Activated CD4-positive, alpha-beta T cell treated with anti-CD3 and anti-CD28 coated beads, Interleukin-2, amount 50 U/mL, for 24 hours (primary cell): ENCODE measurements at regions not wholly inside any gene's neighbourhood (a gene's known extent, or its start where the extent isn't known, plus 50 kb on each side); places are given as distances from the start of the nearest gene placed in this dataset.
"Not testable (repeated sequence)": the region's sequence is repeated elsewhere in the genome, so short reads cannot be mapped to it uniquely, and the experiment has no call there.

Experiments
- DNase-seq, 2 donors: peaks; one replicate each; pipeline ENCODE4 v3.0.0-alpha.2; 2020; ENCODE audit warnings: low read depth in 1 of 2, low spot score in 1 of 2

DNA sequence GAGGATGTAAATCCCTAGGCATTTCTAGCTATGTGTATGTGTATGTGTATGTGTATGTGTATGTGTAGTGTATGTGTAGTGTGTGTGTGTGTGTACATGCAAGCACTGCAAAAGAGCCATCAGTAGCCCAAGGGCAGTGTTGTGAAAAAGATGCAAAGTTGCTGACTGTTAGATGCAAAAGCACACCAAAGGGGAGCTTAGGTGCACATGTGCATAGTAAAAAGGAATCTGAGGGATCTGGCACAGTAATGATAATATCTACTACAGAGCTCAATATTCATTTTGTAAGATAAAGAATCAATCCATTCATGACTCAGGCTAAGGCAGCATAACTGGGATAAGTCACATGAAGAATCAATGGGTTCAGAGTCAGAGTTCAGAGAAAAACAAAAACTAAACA is 80.2 kb downstream of the TMEM47 start:
- DNase-seq = no peak

DNA sequence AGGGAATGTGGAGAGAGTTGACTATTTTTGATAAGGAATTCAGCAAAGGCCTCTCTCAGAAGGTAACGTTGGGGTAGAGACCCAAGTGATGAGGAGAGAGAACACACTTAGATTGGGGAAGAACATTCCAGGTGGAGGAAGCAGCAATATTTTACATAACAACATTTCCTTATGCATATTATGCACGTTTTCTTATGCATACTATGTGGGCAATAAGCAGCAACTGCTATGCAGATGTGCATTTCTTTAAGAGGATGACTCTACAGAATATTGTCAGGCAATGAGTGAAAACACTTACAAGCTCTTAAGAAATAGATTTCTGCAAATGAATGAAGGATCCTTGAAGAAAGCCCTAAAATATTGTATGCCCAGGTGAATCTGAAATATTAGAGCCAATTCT is 91.1 kb downstream of the TMEM47 start:
- no peak for DNase-seq

DNA sequence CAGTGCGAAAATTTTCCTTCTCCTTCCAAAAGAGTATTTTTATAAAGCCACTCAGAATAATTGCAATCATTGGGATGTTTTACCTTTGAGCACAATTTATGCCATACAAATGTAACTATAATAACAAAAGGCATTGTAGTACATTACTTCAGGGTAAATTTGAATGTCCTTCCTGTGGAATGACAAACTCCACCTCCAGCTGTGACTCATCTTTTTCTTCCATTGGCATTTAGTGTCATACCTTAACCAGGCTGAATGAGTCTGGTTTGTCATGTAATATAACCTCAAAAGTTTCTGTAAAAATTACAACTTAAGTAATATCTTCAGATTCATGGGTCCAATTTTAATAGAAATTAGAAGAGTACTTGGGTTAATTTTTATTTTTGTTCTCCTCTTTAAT is 93.3 kb downstream of the TMEM47 start:
- no peak for DNase-seq

DNA sequence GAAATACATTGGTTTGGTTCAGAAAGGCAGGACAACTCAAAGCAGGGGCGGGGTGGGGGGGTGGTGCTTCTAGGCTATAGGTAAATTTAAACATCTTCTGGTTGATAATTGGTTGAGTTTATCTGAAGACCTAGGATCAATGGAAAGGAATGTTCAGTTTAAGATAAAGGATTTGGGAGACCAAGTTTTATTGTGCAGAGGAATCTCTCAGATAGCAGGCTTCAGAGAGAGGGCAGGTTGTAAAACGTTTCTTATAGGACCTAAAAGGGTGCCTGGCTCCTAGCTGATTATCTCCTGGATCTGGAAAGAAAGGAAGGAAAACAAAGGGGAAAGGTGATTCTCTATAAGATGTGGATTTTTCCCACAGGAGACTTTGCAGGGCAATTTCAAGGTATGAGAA is 94.0 kb downstream of the TMEM47 start:
- DNase-seq = no peak

DNA sequence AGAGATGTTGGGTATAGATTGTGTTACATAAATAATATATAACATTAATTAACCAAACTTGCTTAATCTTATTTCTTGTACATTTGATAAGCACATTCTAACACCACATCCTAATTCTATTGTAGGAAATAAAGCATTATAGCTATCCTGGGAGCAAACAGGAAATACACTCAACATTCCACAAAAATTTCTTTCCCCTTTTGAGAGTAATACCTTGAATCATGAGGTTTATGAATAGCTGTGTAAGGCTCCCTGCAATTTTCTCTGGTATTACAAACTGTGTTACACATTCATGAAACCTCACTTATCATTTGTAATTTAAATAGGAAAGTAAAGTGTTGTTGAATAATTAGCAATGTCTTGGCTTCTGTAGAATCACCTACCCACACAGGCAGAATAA is 95.1 kb downstream of the TMEM47 start:
- no peak for DNase-seq

DNA sequence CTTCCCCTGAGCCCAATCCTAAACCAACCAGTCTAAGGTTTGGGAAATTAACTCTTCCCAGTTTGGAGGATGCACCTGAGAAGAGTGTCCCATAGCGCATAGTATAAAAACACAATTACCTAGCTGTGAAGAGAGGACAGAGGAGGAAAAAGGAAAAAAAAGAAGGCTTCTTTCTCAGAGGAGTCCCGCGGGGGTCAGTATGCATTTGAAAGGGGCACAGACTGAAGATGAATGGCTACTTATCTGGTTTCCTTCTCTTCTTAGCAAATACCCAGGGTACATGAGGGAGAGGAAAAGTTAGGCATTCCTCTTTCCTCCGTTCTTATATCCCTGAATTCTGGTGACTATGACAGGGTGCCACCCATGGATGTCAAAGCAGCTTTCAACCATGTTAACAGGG is 96.9 kb downstream of the TMEM47 start:
- no peak for DNase-seq

DNA sequence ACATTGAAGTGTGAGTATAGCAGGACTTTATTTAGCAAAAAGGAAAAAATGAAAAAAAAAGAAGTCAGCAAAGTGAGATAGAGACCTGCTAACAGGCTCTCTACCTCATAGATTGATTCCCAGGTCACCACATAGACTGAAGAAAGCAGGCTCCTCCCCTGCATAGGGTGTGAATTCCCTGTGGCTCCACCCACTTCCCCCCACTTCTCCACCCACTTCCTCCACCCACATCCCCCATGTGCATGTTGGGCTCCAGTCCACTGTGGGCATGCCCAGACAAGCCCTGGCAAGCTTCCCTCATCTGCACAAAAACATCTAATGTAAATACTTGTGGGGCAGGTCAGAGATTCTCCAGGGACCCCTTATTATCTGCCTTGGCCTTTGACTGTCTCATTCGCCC is 97.8 kb downstream of the TMEM47 start:
- DNase-seq = no peak

DNA sequence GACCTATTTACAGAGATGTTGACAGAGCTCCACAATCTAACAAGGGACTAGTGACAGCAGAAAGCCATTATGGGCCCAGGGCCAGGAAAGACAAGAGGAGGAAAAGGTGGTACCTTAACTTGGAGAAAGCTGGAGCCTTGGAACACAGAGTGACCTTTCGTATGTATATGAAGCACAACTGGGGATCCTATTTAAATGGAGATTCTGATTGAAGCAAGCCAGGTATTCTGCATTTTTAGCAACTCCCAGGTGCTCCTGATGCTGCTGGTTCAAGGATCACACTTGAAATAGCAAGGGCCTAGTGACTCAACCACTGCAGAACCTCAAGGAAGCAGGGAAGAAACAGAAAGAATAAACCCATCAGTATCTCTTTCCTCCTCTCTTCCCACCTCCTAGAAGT is 99.4 kb downstream of the TMEM47 start:
- DNase-seq = no peak

DNA sequence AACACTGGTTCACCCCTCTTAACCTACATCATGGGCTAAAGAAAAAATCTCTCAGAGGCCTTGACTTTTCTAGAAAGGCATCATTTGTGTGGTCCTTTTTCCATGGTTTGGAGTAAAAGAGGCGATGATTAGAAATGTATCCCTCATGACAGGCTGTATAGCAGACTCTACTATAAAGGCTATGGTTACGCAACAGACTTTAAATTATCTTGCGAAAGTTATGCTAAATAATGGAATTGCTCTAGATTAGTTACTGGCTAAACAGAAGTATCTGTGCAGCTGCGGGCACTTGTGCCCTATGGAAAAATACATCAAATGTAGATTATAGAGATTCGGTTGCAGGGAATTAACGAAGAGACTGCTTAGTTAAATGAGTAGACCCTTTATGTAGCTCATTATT is 101.6 kb downstream of the TMEM47 start:
- no peak for DNase-seq

DNA sequence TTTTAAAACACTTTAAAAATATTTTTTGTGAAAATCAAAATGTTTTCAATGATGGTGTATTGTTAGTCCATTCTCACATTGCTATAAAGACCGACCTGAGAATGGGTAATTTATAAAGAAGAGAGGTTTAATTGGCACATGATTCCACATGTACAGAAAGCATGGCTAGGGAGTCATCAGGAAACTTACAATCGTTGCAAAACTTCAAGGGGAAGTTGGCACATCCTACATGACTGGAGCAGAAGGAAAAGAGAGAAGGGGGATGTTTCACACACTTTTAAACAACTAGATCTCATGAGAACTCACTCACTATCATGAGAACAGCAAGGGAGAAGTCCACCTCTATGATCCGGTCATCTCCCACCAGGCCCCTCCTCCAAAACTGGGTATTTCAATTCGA is 110.7 kb downstream of the TMEM47 start:
- no peak for DNase-seq

DNA sequence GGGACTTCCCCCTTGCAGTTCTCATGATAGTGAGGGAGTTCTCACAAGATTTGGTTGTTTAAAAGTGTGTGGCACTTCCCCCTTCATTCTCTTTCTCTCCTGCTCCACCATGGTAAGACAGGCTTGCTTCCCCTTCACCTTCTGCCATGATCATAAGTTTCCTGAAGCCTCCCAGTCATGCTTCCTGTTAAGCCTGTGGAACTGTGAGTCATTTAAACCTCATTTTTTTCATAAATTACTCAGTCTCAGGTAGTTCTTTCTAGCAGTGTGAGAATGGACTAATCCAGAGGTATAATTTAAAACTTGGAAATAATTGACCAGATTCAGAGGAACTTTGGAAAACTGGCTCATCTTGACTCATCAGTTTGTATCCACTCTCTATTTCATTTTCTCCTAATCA is 129.0 kb downstream of the TMEM47 start:
- no peak for DNase-seq

DNA sequence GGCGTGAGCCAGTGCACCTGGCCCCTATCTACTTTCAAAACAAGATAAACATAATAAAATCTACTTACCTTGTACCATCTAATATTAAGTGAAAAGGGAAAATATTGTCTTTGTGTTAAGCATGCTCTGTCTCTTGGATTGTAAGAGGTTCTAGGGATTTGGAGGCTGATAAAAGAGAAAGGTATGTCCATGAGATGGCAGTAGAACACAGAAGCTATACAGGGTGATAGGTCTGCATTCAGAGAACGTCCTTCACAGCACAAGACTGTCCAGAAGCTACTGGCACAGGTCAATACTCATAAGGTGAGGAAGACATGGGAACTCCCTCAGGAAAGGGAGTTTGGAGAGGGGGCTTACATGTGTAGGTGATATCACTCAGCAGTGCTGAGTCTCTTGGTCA is 135.5 kb downstream of the TMEM47 start:
- no peak for DNase-seq

DNA sequence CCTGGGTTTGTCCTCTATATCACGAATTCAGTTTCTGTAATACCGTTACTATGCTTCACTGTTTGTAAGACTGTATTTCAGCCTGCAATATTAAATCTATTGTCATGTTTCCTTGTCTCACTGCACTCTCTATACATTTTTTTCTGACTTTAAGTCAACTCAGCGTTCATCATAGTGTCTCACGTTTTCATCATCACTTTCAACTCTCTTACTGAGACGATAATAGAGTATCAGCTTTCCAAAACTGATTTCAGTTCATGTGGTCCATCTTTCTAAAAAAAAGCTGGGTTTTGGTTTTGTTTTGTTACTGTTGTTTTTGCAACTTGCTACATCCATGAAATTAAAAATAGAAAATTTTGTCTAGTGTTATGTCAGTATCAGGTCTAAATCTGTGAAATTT is 147.7 kb downstream of the TMEM47 start:
- DNase-seq = no peak

DNA sequence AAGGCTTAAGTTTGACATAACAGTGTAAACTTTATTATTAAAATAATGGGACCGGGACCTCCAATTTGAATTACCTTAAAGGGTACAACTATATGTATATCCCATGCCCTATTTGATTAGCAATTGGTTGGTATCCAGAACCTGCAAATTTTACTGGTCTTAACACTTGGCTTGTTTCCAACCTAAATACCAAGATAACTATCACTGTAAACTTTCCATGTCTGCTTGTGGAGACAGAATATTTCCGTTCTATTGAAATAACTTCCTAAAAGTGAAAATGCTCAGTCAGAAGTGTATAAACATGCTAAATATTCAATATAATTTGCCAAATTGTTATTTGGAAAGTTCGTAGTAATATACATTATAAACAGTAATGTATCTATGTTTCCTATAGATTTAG is 154.0 kb downstream of the TMEM47 start:
- DNase-seq = no peak

DNA sequence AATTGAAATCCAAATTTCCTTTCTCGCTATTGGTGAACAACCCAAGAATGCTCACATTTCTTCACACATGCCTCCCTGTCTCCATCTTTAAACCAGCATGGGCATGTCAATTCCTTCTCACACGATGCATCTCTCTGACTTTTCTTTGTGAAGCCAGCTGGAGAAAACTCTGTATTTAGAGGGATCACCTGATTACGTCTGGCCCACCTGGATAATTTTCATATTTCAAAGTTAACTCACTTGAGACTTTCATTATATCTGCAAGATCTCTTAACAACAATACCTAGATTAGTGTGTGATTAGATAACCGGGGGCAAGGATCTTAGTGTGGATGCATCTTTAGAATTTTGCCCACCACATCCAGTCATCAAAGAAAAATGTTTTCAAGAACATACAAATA is 164.0 kb downstream of the TMEM47 start:
- DNase-seq = no peak

DNA sequence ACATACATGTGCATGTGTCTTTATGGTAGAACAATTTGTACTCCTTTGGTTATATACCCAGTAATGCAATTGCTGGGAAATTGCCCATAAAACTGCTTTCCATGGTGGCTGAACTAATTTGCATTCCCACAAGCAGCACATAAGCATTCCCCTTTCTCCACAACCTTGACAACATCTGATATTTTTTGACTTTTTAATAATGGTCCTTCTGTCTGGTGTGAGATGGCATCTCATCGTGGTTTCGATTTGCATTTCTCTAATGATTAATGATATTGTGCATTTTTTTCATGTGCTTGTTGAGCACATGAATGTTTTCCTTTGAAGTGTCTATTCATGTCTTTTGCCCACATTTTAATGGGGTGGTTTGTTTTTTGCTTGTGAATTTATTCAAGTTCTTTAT is 166.0 kb downstream of the TMEM47 start:
- DNase-seq = no peak

DNA sequence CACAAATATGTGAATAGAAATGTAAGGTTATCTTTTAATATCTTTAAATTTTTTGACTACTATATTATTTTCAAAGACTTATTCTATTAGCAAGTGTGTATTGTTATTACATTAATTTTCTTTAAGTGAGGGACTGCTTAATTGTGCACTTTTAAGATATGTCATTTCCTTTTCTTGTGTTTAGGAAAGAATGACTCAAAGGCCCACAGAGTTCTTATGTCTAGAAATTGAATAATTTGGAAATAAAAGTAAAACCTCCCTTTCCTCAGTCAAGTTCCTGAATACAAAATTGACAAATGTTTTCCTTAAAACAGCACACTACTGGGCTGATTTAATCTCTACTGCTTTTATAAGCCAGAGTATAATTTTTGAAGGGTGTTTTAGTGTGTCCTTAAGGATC is 169.7 kb downstream of the TMEM47 start:
- no peak for DNase-seq

DNA sequence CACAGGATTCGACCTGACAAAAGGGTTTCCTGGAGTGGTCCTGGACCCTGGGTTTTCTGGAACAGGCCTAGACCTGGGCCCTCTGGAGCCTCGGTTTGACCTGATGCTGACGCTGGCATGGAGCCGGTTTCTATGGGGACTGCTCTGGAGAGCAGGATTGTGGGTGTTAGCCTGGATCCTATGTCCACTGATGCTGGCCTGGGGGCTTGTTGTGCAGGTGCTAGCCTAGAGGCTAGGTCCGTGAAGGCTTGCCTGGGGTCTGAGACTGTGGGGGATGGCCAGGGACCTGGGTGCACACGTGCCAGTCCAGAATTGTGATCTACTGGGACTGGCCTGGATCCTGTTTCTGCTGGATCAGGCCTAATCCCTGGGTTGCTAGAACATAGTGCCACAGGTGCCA is 173.1 kb downstream of the TMEM47 start:
- DNase-seq = no peak

DNA sequence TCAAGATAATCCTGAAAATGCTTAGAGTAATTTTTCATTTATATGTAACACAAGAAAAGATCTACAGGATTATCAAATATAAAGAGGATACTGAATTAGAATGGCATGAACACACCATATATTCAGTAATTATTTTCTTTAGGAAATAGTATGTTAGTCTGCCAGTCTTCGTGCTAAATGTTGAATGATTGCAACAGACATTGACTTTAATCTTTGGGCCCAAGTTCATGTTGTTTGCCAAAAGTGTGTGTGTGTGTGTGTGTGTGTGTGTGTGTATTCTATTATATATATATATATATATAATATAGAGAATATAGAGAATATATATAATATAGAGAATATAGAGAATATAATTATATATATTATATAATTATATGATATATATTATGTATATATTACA is 186.6 kb downstream of the TMEM47 start:
- DNase-seq = no peak

DNA sequence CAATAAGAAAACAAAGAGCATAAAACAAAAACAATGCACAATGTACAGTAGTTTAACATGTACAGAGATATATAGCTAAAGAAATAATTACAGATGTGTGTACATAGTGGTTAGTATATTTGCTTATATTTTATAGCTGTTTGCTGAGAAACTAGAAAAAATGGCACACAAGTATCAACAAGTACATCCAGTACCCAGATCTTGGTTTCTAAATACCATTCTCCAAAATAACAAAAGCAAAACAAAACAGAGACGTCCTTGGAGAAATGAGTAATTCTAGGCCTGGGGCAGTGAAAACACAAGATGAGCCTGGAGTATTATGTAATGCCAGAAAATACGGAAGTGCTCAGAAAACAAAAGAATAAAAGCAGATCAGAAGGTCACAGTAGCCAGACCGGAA is 189.6 kb downstream of the TMEM47 start:
- no peak for DNase-seq

DNA sequence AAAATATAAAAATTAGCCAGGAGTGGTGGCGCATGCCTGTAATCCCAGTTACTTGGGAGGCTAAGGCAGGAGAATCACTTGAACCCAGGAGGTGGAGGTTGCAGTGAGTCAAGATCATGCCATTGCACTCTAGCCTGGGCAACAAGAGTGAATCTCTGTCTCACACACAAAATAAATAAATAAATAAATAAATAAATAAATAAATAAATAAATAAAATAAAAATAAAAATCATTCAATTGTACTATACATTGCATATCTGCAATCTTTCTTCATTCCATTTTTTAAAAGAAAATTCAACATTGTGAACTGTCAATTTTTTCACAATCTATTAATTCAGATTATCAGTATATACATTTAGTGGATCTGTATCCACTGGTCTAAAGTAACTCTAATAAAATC is 193.9 kb downstream of the TMEM47 start:
- DNase-seq = not testable (repeated sequence)

DNA sequence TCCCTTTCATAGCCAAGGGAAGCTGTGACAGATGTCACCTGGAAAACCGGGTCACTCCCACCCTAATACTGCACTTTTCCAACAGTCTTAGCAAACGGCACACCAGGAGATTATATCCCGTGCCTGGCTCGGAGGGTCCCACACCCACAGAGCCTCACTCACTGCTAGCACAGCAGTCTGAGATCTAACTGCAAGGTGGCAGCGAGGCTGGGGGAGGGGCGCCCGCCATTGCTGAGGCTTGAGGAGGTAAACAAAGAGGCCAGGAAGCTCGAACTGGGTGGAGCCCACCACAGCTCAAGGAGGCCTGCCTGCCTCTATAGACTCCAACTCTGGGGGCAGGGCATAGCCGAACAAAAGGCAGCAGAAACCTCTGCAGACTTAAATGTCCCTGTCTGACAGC is 199.2 kb downstream of the TMEM47 start:
- not testable (repeated sequence) for DNase-seq

DNA sequence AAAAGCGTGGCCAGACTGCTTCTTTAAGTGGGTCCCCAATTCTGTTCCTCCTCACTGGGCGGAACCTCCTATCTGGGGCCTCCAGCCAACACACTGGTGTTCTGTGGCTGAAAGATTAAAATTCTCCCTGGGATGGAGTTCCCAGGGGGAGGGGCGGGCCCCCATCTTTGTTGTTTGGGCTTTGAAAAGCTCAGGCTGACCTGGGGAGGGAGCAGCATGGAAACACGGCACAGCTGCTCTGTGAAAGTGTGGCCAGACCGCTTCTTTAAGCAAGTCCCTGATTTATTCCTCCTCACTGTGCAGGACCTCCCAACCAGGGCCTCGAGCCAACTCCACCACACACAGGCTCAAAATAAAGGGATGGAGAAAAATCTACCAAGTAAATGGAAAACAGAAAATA is 219.5 kb downstream of the TMEM47 start:
- no peak for DNase-seq

DNA sequence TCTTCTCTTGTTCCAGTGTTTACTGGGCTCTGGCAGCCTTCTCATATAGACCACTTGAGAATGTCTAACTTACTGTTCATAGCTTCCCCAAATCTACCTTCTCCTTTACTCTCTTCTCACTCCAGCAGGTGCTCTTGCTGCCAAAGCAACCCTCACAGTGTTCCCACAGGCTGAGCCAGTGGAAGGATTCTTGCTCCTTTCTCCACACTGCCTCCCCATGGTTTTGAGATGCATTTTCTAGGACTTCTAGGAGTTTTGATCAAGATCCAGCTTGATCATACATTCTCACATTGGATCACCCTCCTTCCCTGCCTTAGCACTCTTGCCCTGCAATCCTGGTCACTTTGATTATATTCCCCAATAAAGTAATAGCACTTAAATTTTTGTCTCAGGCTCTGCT is 230.8 kb downstream of the TMEM47 start:
- DNase-seq = no peak
